GM21381 (cell line): ENCODE measurements at regions not wholly inside any gene's neighbourhood (a gene's known extent, or its start where the extent isn't known, plus 50 kb on each side); places are given as distances from the start of the nearest gene placed in this dataset.

Source experiments
- ATAC-seq: cut with Tn5 transposase; IDR thresholded peaks from one replicate; pipeline ENCODE4 v1.9.1; 2021; ENCODE audit warnings: mild to moderate bottlenecking, moderate library complexity; ENCODE audit not compliant: unreplicated experiment

DNA sequence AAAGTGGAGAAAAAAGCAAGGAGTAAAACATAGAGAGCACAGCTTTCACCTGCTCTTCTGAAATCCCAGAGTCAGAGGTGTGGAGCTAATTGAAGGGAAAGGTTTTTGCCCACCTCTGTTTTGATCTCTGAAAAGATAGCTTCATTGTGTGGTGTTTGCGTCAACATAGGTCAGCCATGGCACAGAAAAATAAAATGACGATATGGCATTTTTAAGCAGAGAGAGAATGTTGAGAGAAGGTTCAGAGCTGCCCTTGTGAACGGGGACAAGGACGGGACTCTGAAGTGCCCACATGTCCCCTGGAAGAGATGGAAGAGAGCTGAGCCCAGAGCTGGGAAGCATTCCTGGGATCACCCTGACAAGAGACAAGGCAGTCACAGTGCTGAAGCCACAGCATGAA is 249.4 kb upstream of the PLSCR5 start:
- no peak for ATAC-seq

DNA sequence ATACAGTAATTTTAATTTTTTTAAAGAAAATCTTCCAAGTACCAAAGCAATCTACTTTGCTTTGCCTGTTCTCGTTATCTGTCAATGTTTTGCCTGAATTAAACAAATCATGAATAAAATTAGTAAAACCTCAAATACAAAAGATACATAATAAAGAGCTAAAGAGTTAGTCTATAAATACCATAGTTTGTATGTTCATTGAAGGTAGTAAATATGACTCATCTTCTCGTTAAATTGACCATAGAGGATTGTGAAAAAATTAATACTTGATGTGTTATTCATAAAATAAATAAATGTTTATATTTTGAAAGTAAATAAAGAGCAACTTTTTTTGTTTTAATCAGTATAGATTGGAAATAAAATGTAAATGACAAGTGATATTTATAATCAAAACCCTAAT is 246.5 kb upstream of the PLSCR5 start:
- no peak for ATAC-seq

DNA sequence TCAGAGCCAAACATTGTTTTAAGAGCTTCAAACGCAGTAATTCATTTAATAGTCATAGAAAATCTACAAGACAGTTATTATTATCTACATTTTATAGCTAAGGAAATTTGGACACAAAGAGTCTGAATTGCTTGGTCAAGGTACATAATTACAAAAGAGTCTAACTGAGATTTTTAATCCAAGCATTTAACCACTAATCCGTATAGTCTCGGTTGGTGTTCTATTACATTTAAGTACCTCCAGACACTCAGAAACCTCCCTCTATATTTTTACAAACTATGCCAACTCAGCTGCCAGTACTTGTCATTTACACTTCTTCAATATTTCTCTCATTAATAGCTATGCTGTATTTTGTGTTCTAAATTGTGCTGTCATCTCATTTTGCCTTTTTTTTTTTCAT is 240.2 kb upstream of the PLSCR5 start:
- ATAC-seq, result no peak

DNA sequence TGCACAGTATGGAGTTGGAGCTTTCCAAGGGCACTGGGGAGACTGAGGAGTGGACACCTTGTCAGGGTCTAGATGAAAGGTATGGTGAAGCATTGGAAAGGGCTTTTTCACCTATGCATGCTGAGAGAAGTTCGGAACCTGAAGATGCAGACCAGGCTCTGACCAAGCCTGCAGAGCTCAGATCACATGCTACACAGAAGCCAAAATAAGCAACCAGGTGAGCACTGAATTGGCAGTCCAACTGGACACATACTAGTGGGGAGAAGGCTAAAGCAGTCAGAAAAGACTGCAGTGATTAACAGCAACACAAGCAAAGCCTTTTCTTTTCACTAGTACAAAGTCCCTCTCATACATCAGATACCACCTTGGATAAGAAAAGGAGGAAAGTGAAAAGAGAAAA is 238.3 kb upstream of the PLSCR5 start:
- no peak for ATAC-seq

DNA sequence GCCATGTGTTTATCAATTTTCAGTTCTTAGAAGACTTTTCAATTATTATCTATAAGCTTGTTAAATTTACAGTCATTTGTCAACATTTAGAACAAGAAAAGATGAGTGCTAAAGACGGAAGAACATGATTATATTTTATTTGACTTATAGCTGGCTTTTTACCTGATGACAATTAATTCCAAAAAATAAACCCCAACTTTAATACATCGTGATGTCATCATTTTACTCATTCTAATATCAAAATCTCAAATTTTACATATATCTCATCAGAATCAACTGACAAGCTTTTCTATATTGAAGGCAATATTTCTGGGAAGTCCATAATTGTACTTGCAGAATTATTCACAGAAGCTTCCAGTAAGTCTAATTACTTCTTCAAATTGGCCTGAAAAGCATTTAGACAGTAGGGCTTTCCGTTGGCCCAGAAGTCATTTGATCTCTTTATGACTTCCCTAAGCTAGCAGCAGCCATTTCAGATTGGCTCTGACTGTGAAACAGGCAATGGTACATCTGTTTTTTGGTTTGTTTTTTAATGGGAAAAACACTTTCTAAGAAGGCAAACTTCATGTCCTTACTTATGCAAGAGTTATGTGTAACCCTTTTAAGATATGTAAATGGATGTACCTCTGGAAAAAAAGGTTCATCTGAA is 234.7 kb upstream of the PLSCR5 start:
- ATAC-seq, result no peak

DNA sequence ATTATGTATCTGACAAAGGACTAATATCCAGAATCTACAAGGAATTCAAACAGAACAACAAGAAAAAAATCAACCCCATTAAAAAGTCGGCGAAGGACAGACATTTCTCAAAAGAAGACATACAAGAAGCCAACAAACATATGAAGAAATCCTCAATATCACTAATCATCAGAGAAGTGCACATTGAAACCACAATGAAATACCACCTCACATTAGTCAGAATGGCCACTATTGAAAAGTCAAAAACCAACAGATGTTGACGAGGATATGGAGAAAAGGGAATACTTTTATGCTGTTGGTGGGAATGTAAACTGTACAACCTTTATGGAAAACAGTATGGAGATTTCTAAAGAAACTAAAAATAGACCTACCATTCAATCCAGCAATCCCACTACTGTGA is 233.1 kb upstream of the PLSCR5 start:
- ATAC-seq, result no peak

DNA sequence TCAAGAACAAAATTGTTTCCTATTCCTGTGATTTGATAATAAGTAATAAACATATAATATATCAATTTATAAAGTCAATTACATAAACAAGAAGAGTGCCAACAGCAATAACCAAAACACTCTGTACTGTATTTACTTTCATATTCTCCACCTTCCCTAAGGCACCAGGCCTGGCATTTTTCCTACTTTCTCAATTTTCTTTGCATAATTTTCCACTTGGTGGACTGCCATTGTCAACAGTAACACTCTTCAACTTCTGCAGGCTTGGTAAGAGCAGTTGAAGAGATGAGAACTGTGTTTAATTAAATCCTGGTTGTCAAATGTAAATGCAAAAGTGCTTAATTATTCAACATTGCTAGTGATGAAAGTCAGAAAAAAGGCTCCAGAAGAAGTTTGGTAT is 229.8 kb upstream of the PLSCR5 start:
- no peak for ATAC-seq

DNA sequence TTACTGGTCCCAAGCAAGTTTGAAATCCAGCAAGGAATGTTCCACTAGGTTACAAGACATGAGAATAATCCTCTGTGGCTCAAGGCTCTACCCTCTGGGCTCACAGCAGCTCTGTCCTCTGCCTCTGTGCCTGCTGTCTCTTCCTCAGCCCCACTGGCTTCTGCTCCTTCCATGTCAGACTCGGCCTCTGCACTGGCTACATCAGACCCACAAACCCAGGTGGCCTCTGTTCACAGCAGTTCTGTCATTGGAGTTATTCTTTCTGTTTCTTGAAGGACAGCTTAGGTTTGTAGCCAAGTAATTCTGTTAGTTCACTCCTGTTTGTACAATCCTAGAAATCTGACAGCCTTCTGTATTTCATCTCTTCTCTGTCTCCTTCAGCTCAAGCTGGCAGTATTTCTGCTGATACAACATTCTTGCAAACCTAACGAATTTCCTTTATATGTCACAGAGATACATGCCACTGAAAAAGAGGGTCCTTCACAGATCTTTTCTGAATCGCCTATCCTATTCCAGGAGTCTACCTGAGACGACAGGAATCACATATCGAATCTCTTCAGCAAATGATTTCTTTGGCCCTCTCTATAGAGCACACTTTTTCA is 227.8 kb upstream of the PLSCR5 start:
- ATAC-seq, result no peak

DNA sequence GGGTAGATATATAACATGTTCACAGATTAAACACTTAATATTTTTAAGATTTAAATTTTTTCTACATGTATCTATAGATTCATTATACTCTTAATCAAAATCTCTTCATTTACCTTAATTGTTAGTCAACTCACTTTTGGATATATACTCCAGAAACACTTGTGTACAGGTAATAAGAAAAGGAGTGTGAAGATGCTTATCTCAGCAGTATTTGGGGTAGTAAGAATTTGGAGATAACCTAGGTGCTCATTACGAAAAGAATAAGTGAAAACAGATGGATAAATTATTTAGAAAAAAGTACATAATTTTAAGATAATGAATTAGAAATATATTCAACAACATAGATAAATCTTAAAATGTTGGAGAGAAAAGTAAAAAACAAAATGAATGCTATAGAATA is 226.5 kb upstream of the PLSCR5 start:
- no peak for ATAC-seq

DNA sequence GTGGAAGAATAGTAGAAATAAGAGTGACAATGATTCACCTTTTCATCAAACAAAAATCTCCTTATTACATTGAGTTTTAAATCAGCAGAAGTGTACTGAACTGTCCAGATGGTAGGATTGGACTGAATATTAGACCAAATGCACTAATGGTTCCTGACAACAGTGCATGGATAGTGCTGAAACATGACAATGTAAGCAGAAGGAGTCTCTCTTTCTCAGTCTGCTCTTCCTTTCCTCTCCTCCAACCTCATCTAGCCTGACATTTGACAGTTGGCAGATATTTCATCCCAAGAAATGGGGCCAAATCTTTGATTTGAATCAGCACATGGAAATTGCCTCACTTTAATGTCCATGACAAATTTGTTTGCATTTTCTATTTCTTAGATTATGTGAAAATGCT is 225.1 kb upstream of the PLSCR5 start:
- ATAC-seq, result no peak

DNA sequence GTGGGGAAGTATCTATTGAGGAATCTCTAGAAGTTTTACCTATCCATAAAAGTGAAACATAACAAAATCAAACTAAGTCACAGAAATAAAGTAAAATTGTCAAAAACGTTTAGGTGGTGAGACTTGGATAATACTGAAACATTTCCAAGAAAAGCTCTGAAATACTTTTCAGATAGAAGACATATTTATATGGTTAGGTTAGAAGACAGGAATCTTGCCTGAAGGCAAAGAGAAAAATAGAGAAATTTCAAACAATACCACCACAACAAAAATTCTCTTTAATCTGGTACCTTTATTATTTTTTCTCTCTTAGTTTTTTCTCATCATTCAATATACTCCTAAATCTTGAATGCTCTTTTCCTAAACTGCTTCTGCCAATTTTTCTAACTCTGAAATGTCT is 222.7 kb upstream of the PLSCR5 start:
- ATAC-seq, result no peak

DNA sequence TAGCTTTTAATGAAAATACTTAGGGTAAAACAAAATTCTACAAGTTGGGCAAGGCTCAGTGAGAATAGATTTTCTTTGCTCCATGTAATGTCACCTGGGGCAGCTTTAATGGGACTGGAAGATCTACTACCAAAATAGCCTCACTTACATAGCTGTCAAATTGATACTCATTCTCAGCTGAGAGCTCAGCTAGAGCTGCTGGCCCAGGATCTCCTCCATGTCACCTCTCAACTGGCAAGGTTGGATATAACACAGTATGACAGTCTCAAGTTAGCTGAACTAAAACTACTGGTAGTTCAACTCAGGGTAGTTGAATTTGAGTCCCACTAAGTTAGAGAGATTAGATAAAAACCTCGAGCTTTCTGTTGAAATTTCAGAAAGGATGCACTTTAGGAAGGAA is 218.5 kb upstream of the PLSCR5 start:
- ATAC-seq, result no peak

DNA sequence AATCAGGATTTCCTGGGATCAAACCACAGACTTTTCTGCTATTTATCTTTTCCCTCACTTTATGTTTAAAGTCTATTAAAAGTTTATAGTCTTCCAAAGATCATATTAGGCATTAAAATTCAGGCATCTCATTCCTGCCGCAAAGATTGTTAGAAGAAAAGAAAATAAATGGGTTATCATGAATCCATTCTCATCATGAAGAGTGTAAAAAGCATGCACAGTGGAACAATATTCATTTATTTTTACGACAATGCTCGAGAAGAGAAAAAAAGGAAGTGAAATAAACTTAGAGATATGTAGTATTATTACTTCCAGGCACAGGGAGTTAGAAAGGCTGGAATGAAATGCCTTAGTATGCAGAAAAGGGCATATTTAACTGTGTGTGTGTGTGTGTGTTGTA is 213.7 kb upstream of the PLSCR5 start:
- no peak for ATAC-seq

DNA sequence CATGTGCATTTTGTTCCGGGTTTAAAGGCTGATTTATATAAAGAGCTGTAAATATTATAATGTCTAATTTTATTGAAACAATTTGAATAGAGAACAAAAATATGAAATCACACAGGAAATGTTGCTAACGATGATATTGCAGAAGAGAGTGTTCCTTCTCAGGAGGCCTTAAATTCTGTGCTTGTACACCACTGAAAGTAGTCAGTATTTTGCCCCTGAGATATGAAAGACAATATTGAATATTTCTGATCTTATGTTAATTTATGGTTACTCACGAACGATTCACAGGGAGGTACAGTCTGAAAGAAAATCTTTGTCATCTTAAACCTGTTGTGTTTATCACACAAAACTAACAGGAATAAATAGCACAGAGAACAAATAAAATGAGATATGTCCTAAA is 213.2 kb upstream of the PLSCR5 start:
- ATAC-seq, result no peak

DNA sequence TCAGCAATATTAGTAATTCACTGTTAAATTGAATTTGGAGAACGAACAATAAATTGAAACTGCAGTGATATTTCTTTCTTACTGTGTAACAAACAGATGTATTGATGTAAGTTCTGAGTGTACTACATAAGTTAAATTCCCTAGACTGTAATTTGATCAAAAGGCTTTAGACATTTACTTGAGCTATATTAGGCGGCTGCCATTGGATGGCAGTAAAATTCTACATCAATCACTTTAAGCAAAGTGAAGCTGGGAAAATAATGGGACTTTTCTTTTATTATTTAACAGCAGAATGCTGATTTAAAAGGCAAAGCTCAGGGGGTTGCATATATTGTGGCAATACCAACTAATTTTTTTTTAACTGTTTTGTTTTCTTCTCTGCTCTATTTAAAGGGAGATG is 212.6 kb upstream of the PLSCR5 start:
- no peak for ATAC-seq

DNA sequence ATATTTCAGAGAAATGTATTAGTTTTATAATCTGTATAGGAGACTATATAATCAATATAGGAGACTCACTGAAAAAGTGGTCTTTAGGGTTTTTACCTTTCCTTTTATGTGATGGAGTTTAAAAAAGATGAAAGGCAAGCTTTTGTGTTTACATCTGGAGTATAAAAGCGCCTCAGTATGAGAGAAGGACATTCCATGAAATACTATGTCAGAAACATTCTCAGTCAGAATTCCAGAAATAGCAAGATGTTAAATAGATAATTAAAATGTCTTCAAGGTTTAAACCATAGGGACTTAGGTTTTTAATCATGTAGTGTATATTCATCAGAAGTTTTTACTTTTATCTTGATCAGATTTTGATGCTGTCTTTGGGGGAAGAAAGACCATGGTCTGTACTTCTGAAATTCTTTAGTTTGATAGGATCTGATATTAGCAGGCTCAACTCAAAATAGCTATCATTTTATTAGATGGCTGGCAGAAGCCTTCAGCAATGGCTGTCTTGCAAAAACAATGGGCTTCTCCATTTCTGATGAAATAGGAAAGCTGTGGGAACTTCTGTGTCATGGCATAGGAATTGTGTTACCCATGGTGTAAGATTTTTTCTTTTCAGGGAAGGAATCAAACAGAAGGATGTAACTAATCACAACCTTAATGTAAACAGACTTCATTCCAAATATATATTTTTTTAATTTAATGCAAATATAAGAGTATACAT is 209.6 kb upstream of the PLSCR5 start:
- ATAC-seq, result no peak

DNA sequence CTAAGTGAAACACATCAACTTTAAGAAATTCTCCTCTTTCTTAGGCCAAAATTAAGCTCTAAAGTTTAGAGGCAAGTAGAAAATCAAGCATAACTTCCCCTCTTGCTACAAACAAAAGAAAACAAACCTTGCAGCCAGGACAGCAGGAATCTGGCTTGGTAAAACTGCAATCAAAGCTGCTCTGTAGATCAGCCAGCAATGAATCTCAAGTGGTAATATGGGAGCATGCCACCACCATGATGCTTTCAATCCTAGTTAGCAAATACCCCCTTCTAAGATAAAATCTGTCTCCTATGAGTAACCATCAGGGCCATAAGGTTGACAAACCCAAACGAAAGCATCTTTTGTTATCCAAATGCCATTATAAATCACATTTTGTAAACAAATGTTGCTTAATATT is 208.3 kb upstream of the PLSCR5 start:
- no peak for ATAC-seq

DNA sequence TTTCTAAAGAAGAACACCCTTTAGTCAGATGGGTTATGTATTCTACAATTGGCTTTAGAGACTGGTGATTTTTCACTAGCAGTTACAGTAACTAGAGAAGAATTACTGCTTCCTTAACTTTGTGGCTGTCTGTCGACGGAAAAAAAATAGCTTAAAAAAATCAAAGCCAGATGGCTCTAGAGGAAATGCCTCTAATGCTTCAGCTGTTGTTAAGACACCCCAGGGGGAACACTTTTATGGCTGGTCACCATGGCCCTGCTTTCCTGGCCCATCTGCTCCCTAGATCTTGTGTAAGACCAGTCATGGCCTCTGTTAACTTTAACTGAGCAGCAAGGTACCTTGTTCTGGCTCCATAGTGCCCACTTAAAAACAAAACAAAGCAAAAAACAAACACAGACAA is 198.6 kb upstream of the PLSCR5 start:
- no peak for ATAC-seq

DNA sequence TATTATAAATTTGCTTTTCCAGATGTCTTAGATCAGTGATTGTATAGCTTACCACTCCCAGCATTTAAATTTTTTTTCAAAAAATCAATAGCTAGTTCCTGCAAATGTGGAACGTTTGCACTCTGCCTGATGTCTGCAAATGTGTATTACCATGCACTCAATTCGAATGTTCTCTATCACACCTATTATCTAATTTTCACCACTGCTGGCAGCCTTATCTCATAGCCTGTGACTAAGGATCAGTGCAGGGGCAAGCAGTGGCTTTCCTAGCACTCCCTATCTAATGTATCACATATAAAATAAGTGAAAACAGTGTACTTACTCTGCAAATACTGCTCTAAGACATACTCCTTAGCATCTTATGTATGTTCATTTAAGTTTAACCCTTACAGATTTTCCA is 196.3 kb upstream of the PLSCR5 start:
- ATAC-seq, result no peak

DNA sequence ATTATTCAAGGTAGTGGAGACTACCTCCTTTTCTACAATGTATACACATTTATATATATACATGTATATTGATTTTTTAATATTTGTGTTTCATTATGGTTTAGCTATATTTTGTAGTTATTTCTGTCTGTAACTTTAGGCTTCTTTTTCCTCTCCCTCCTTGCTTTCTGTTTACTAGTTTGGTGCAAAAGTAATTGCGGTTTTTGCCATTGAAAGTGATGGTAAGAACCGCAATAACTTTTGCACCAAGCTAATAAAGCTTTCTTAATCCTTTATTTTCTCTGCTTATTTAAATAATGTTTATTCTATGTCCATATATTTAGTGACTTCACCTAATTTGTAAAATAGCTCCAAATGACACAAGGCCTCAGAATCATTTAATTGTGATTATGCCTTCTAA is 195.3 kb upstream of the PLSCR5 start:
- ATAC-seq, result no peak

DNA sequence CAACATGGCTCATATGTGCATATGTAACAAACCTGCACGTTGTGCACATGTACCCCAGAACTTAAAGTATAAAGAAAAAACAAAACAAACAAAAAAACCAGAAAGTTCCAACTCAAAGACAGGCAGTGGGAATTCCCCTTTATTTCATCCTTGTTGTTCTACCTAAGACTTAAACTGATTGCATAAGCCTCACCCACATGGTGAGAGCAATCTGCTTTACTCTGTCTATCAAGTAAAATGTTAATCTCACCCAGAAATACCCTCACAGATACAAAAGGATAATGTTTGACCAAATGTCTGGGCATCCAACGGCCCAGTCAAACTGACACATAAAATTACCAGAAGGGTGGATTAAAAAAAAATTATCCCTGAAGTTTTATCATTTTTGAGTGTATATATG is 190.9 kb upstream of the PLSCR5 start:
- ATAC-seq, result no peak

DNA sequence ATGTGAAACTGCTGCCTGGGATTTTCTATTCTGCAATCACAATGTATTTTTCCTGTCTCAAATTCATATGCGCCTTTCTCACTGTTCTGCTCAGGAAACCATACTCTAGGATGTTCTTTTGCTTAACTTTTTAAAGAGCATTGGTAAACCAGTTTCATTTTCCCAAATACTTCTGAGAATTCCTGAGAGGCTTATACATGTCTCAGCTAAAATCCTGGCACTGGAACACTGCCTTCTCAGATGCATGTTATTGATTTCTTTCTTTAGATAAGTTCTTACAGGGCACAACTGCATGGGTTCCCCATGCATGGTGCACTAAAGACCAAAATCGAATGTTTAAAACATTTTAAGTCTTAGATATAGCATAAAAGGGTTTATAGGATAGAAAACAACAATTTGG is 178.3 kb upstream of the PLSCR5 start:
- ATAC-seq, result no peak

DNA sequence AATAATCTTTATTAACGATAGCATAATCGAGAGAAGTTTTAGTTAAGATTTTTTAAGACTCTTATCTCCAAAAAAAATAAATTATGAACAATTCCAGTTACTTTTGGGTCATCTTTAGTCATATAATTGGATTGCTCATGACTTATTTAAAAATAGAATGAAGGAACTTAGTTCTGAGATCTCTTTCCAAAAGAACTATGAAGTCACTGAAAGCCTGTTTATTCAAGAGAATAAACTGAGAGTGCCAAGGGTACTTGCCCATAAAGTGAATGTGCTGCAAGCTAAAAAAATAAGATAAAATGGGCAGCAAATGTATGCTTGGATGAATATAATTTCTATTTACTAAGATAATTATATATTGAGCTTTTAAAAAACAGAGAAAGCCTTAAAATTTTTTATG is 176.5 kb upstream of the PLSCR5 start:
- no peak for ATAC-seq
